HG03175 (cell line): ENCODE measurements at regions not wholly inside any gene's neighbourhood (a gene's known extent, or its start where the extent isn't known, plus 50 kb on each side); places are given as distances from the start of the nearest gene placed in this dataset.
"Not testable (repeated sequence)": the region's sequence is repeated elsewhere in the genome, so short reads cannot be mapped to it uniquely, and the experiment has no call there.

Experiments
- ATAC-seq: cut with Tn5 transposase; IDR thresholded peaks from one replicate; pipeline ENCODE4 v1.9.1; 2021; ENCODE audit warnings: mild to moderate bottlenecking, moderate library complexity; ENCODE audit not compliant: unreplicated experiment

GRCh38 chr3:5349343-5349742, 161.8 kb downstream of the EDEM1 start:
- no peak for ATAC-seq

GRCh38 chr3:5357089-5357488, 169.6 kb downstream of the EDEM1 start:
- no peak for ATAC-seq

GRCh38 chr3:5358911-5359310, 171.4 kb downstream of the EDEM1 start:
- no peak for ATAC-seq

- ATAC-seq = no peak
Observed at GRCh38 chr3:5360453-5360852, 172.9 kb downstream of the EDEM1 start.

GRCh38 chr3:5366746-5367145, 179.2 kb downstream of the EDEM1 start:
- ATAC-seq = no peak

GRCh38 chr3:5371555-5371954, 184.0 kb downstream of the EDEM1 start:
- not testable (repeated sequence) for ATAC-seq

- no peak for ATAC-seq
Observed at GRCh38 chr3:5376761-5377160, 189.3 kb downstream of the EDEM1 start.

GRCh38 chr3:5379266-5379665, 191.8 kb downstream of the EDEM1 start:
- ATAC-seq = not testable (repeated sequence)

- not testable (repeated sequence) for ATAC-seq
Observed at GRCh38 chr3:5383486-5384263, 196.2 kb downstream of the EDEM1 start.

- ATAC-seq = no peak
Observed at GRCh38 chr3:5384557-5385236, 197.2 kb downstream of the EDEM1 start.

- no peak for ATAC-seq
Observed at GRCh38 chr3:5388091-5388490, 200.6 kb downstream of the EDEM1 start.

GRCh38 chr3:5389057-5389456, 201.6 kb downstream of the EDEM1 start:
- ATAC-seq = no peak

GRCh38 chr3:5390221-5390620, 202.7 kb downstream of the EDEM1 start:
- peak; percentile 79 for ATAC-seq

- ATAC-seq = no peak
Observed at GRCh38 chr3:5390936-5391625, 203.6 kb downstream of the EDEM1 start.

- no peak for ATAC-seq
Observed at GRCh38 chr3:5401002-5401401, 213.5 kb downstream of the EDEM1 start.

- ATAC-seq = no peak
Observed at GRCh38 chr3:5404718-5405117, 217.2 kb downstream of the EDEM1 start.

GRCh38 chr3:5411786-5412185, 224.3 kb downstream of the EDEM1 start:
- no peak for ATAC-seq

- ATAC-seq = no peak
Observed at GRCh38 chr3:5423076-5423475, 235.6 kb downstream of the EDEM1 start.

- ATAC-seq = no peak
Observed at GRCh38 chr3:5423523-5423922, 236.0 kb downstream of the EDEM1 start.

- no peak for ATAC-seq
Observed at GRCh38 chr3:5425371-5425770, 237.9 kb downstream of the EDEM1 start.

- peak; percentile 56 for ATAC-seq
Observed at GRCh38 chr3:5426094-5426883, 238.8 kb downstream of the EDEM1 start.
